Neuronal stem cell (in vitro differentiated cells): ENCODE measurements at regions not wholly inside any gene's neighbourhood (a gene's known extent, or its start where the extent isn't known, plus 50 kb on each side); places are given as distances from the start of the nearest gene placed in this dataset.

Experiments used
- DNase-seq: peaks from one replicate; pipeline ENCODE4 v3.0.0-alpha.2; 2013; ENCODE audit warnings: low spot score
- H2AFZ ChIP-seq: one replicate; pipeline ENCODE4 v1.6.1; 2013; ENCODE audit warnings: mild to moderate bottlenecking, low read length, inconsistent platforms
- H2AK5ac ChIP-seq: 2 replicates; pipeline ENCODE4 v1.6.1; 2013; ENCODE audit warnings: low read depth, mild to moderate bottlenecking, inconsistent platforms, low read length, moderate library complexity, mixed read lengths
- H2BK120ac ChIP-seq: 2 replicates; pipeline ENCODE4 v1.6.1; 2013; ENCODE audit warnings: low read depth, mild to moderate bottlenecking, inconsistent platforms, low read length, moderate library complexity, mixed read lengths
- H2BK12ac ChIP-seq: one replicate; pipeline ENCODE4 v1.6.1; 2013; ENCODE audit warnings: low read length, inconsistent platforms
- H2BK15ac ChIP-seq: 2 replicates; pipeline ENCODE4 v1.6.1; 2013; ENCODE audit warnings: mild to moderate bottlenecking, low read length, inconsistent platforms, mixed read lengths
- H2BK5ac ChIP-seq: one replicate; pipeline ENCODE4 v1.6.1; 2013; ENCODE audit warnings: inconsistent platforms, mild to moderate bottlenecking, low read length, moderate library complexity
- H3K14ac ChIP-seq: one replicate; pipeline ENCODE4 v1.6.1; 2013; ENCODE audit warnings: low read length, inconsistent platforms
- H3K18ac ChIP-seq: 2 replicates; pipeline ENCODE4 v1.6.1; 2013; ENCODE audit warnings: low read length, inconsistent platforms
- H3K23ac ChIP-seq: 2 replicates; pipeline ENCODE4 v1.6.1; 2013; ENCODE audit warnings: low read depth, mild to moderate bottlenecking, mixed read lengths, low read length, inconsistent platforms; ENCODE audit not compliant: poor library complexity
- H3K27ac ChIP-seq: replicated peaks from 3 replicates; pipeline ENCODE4 v1.5.1; 2013; ENCODE audit warnings: low read length, inconsistent platforms
- H3K27me3 ChIP-seq, 3 experiments: 2 replicates each; pipeline ENCODE4 v1.6.1; 2013; ENCODE audit warnings: low read length in 3 of 3, mild to moderate bottlenecking in 2 of 3, inconsistent platforms in 1 of 3, low read depth in 1 of 3, mixed read lengths in 1 of 3, moderate library complexity in 1 of 3; ENCODE audit not compliant: control insufficient read depth in 3 of 3, insufficient read depth in 3 of 3
- H3K36me3 ChIP-seq, 2 donors: replicated peaks in 1 of 2; 2 replicates each; pipeline ENCODE4 v1.6.1; 2013; ENCODE audit warnings: low read length in 2 of 2; ENCODE audit not compliant: control insufficient read depth in 2 of 2, insufficient read depth in 2 of 2
- H3K4ac ChIP-seq: 2 replicates; pipeline ENCODE4 v1.6.1; 2013; ENCODE audit warnings: inconsistent platforms, mild to moderate bottlenecking, low read length, moderate library complexity
- H3K4me1 ChIP-seq, 2 donors: 1 replicate in 1 of 2; 2 replicates in 1 of 2; pipeline ENCODE4 v1.6.1; 2013; ENCODE audit warnings: low read length in 2 of 2, low read depth in 1 of 2; ENCODE audit not compliant: control insufficient read depth in 2 of 2, insufficient read depth in 1 of 2
- H3K4me2 ChIP-seq: one replicate; pipeline ENCODE4 v1.6.1; 2013; ENCODE audit warnings: mild to moderate bottlenecking, low read length, inconsistent platforms; ENCODE audit not compliant: insufficient read depth, poor library complexity, severe bottlenecking
- H3K4me3 ChIP-seq, 2 donors: 2 replicates each; pipeline ENCODE4 v1.5.1; 2013; ENCODE audit warnings: low read length in 2 of 2, mild to moderate bottlenecking in 2 of 2, inconsistent platforms in 1 of 2, moderate library complexity in 1 of 2
- H3K79me1 ChIP-seq: one replicate; pipeline ENCODE4 v1.6.1; 2013; ENCODE audit warnings: low read depth, mild to moderate bottlenecking, inconsistent platforms, low read length, moderate library complexity
- H3K9ac ChIP-seq: one replicate; pipeline ENCODE4 v1.6.1; 2013; ENCODE audit warnings: mild to moderate bottlenecking, low read depth, low read length, inconsistent platforms; ENCODE audit not compliant: poor library complexity
- H3K9me3 ChIP-seq, 2 donors: replicated peaks in 1 of 2; 2 replicates each; pipeline versions ENCODE3 to v1.6.1; 2013; ENCODE audit warnings: low read length in 2 of 2, mild to moderate bottlenecking in 2 of 2, inconsistent platforms in 1 of 2, low read depth in 1 of 2, mixed read lengths in 1 of 2, moderate library complexity in 1 of 2; ENCODE audit not compliant: control insufficient read depth in 2 of 2, insufficient read depth in 1 of 2
- H4K8ac ChIP-seq: one replicate; pipeline ENCODE4 v1.6.1; 2013; ENCODE audit warnings: low read depth, mild to moderate bottlenecking, inconsistent platforms, low read length, moderate library complexity
- H4K91ac ChIP-seq: one replicate; pipeline ENCODE4 v1.6.1; 2013; ENCODE audit warnings: low read length, low read depth, mild to moderate bottlenecking, inconsistent platforms; ENCODE audit not compliant: poor library complexity
- WGBS, 2 donors: extraction: QIAGEN DNeasy Blood & Tissue Kit; methylation state at CpG; one replicate each; pipeline ENCODE4 v1.1.7; 2013; ENCODE audit warnings: missing lambda C conversion rate in 2 of 2, mixed read lengths in 1 of 2; ENCODE audit not compliant: insufficient read length in 2 of 2, insufficient replicate concordance in 1 of 2; ENCODE audit errors: extremely low coverage in 2 of 2; 5-methylcytosine and 5-hydroxymethylcytosine counted together

DNA sequence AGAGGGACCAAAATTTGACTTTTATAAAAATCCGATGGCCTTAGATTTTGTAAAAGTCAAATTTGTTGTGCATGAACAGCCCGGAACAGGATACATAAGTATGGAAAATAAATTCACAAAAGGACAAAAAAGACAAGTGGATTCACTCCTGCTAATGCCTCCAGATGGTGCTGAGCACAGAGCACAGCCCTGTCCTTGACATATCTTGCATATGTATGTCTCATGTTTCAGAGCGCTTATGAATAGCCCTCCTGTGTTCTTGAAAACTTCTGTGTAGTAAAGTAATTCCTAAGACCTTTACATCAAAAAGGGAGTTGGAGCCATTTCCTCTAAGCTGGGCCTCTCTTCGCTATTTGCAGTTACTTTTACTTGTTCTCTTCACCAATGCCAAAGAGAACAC lies 110.7 kb upstream of the RAB3GAP2 start:
- Histone ChIP-seq H3K9me3 (peaks cover 0 to 2% of the 10 kb centered on the region in 2 donors), H4K8ac (no peak overlapping the region), H2BK5ac (no peak overlapping the region), H2BK15ac (no peak overlapping the region), H3K4ac (no peak overlapping the region), H3K79me1 (no peaks in the 10 kb centered on the region), H2BK120ac (no peak overlapping the region), H3K36me3 (no peaks in the 10 kb centered on the region), H2BK12ac (no peak overlapping the region), H3K4me3 (no peak overlapping the region), H3K4me2 (no peak overlapping the region), H3K23ac (no peak overlapping the region), H3K18ac (no peak overlapping the region), H3K27ac (no peak overlapping the region), H3K27me3 (no peaks in the 10 kb centered on the region), H4K91ac (no peak overlapping the region), H2AK5ac (no peak overlapping the region), H2AFZ (no peak overlapping the region), H3K9ac (no peak overlapping the region), H3K14ac (no peak overlapping the region), H3K4me1 (no peaks in the 10 kb centered on the region)
- DNase-seq = no peak
- no CpG with 5 or more reads among the region's 4 CpGs for WGBS, 2 donors

DNA sequence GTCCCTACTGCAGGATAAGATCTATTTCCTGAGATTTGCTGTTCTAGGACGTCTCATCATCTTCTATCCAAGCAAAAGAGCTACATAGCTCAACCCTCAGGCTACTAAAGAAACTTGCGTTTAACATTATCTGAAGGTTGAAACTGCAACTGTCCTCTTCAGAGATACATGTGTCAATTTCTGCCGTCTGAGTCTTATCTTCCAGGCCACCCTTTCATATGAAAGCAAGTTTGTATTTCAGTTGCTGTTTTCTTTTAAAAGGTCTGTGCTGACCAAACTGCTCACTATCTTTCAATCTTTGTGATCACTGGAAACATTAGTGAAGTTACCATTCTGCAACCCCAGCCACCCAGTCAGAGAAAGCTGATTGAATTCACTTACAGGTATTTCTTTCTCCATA lies 108.6 kb upstream of the RAB3GAP2 start:
- H2AFZ ChIP-seq = no peak overlapping the region
- H3K36me3 ChIP-seq = no peaks in the 10 kb centered on the region
- H3K27ac ChIP-seq = no peak overlapping the region
- H3K4me2 ChIP-seq = no peak overlapping the region
- no peak overlapping the region for H3K9ac ChIP-seq
- H3K4me1 ChIP-seq = no peaks in the 10 kb centered on the region
- no peak overlapping the region for H2BK12ac ChIP-seq
- H2AK5ac ChIP-seq = no peak overlapping the region
- no peak overlapping the region for H3K23ac ChIP-seq
- H3K18ac ChIP-seq = no peak overlapping the region
- peaks cover 0 to 2% of the 10 kb centered on the region in 2 donors for H3K9me3 ChIP-seq
- H2BK120ac ChIP-seq = no peak overlapping the region
- no peak overlapping the region for H4K8ac ChIP-seq
- H3K4ac ChIP-seq = no peak overlapping the region
- H3K14ac ChIP-seq = no peak overlapping the region
- no peaks in the 10 kb centered on the region for H3K79me1 ChIP-seq
- no peaks in the 10 kb centered on the region for H3K27me3 ChIP-seq
- H3K4me3 ChIP-seq = no peak overlapping the region
- H2BK5ac ChIP-seq = no peak overlapping the region
- no peak for DNase-seq
- no CpG with 5 or more reads among the region's 3 CpGs for WGBS, 2 donors
- no peak overlapping the region for H2BK15ac ChIP-seq
- H4K91ac ChIP-seq = no peak overlapping the region

- Histone ChIP-seq H3K27ac (no peak overlapping the region), H3K36me3 (no peaks in the 10 kb centered on the region), H3K18ac (no peak overlapping the region), H3K14ac (no peak overlapping the region), H2AFZ (no peak overlapping the region), H2BK15ac (no peak overlapping the region), H3K79me1 (no peaks in the 10 kb centered on the region), H4K91ac (no peak overlapping the region), H3K4me3 (no peak overlapping the region), H3K27me3 (peaks cover 0 to under 1% (median 0%) of the 10 kb centered on the region in 3 experiments), H3K9ac (no peak overlapping the region), H3K4ac (no peak overlapping the region), H2AK5ac (no peak overlapping the region), H3K4me2 (no peak overlapping the region), H2BK120ac (no peak overlapping the region), H2BK12ac (no peak overlapping the region), H3K4me1 (no peaks in the 10 kb centered on the region), H3K23ac (no peak overlapping the region), H3K9me3 (peaks cover 0 to 2% of the 10 kb centered on the region in 2 donors), H2BK5ac (no peak overlapping the region), H4K8ac (no peak overlapping the region)
- DNase-seq = no peak
- WGBS, 2 donors = no CpG with 5 or more reads among the region's 11 CpGs
These were observed 106.5 kb upstream of the RAB3GAP2 start for GRCh38 chr1:220378571-220379302.

GRCh38 chr1:220375715-220376114 lies 103.5 kb upstream of the RAB3GAP2 start:
- Histone ChIP-seq H3K9me3 (peaks cover 0 to 2% of the 10 kb centered on the region in 2 donors), H3K14ac (no peak overlapping the region), H3K18ac (no peak overlapping the region), H2BK15ac (no peak overlapping the region), H4K8ac (no peak overlapping the region), H3K27me3 (peaks cover 0 to 3% (median 0%) of the 10 kb centered on the region in 3 experiments), H3K4me2 (no peak overlapping the region), H2BK12ac (no peak overlapping the region), H3K36me3 (no peaks in the 10 kb centered on the region), H2BK5ac (no peak overlapping the region), H3K27ac (no peak overlapping the region), H2AK5ac (no peak overlapping the region), H3K4me3 (no peak overlapping the region), H2AFZ (no peak overlapping the region), H3K4ac (no peak overlapping the region), H2BK120ac (no peak overlapping the region), H3K23ac (no peak overlapping the region), H3K9ac (no peak overlapping the region), H3K4me1 (no peaks in the 10 kb centered on the region), H4K91ac (no peak overlapping the region), H3K79me1 (no peaks in the 10 kb centered on the region)
- DNase-seq = no peak
- no CpG with 5 or more reads among the region's 3 CpGs for WGBS, 2 donors
